Activated naive CD4-positive, alpha-beta T cell treated with anti-CD3 and anti-CD28 coated beads, Interleukin-2, amount 10 ng/mL, durations not matched to agents 7 days and 5 days (primary cell): ENCODE measurements at regions not wholly inside any gene's neighbourhood (a gene's known extent, or its start where the extent isn't known, plus 50 kb on each side); places are given as distances from the start of the nearest gene placed in this dataset.

Experiments used
- CTCF ChIA-PET: fragments of 350-600 bp; sonication (Branson Sonifier 250); formaldehyde crosslinking; loops from one replicate; lab custom pipeline; 2021; ENCODE audit warnings: antibody characterized with exemption; lab: Charles Lee
- DNase-seq: peaks from one replicate; pipeline ENCODE4 v3.0.0-alpha.2; 2020
- H3K27ac Mint-ChIP-seq: one replicate; pipeline ENCODE4 v1.8.0; 2021; ENCODE audit warnings: mild to moderate bottlenecking, moderate library complexity, mixed read lengths
- H3K27me3 Mint-ChIP-seq: one replicate; pipeline ENCODE4 v1.8.0; 2021; ENCODE audit warnings: mild to moderate bottlenecking, mixed read lengths
- H3K36me3 Mint-ChIP-seq: one replicate; pipeline ENCODE4 v1.8.0; 2021; ENCODE audit warnings: mixed read lengths
- H3K4me1 Mint-ChIP-seq: one replicate; pipeline ENCODE4 v1.8.0; 2021; ENCODE audit warnings: mixed read lengths
- H3K4me3 Mint-ChIP-seq: one replicate; pipeline ENCODE4 v1.8.0; 2021; ENCODE audit warnings: mild to moderate bottlenecking, moderate library complexity, mixed read lengths
- H3K9me3 Mint-ChIP-seq: one replicate; pipeline ENCODE4 v1.8.0; 2021; ENCODE audit warnings: mixed read lengths

DNA sequence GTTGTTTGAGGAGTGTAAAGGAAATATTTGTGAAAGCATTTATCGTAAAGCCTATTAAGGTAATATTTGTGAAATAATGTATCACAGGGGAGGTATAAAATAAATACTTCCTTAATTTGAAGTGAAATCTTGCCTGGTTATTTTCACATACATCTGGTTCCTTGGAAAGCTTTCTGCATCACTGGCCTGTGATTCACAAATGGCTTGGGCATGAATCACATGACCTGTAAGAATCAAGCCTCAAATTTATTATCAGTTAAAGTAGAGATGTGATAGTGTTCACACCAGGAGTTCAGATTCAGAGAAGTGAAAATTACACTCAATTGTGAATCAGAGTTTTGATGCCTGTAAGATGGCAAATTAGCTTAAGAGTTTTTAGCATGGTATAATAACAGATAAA is 1911.4 kb downstream of the STIM2 start:
- peaks cover 3% of the 10 kb centered on the region for H3K9me3 Mint-ChIP-seq
- no peak for DNase-seq
- no peaks in the 10 kb centered on the region for H3K4me1 Mint-ChIP-seq
- H3K27ac Mint-ChIP-seq, result no peak overlapping the region
- no peaks in the 10 kb centered on the region for H3K27me3 Mint-ChIP-seq
- no peaks in the 10 kb centered on the region for H3K36me3 Mint-ChIP-seq
- no peak overlapping the region for H3K4me3 Mint-ChIP-seq
- CTCF ChIA-PET, result no interaction called here

DNA sequence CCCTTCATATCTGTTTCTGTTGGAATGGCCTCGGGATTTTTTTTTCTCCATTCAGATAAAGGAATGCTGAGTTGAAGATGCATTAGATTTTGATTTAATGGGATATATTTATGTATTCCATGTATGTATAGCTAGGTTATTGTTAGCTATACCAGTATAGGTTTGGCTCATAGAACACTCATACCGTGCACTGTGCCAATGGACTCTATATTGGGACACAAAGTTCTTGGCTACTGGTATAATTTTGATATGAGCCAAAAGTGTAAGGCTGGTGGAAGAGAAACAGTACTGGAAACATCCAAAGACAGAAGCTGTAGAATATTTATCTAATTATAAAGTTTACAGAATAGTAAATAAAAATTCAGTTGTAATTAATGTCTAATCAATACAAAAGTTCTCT is 1912.1 kb downstream of the STIM2 start:
- Mint-ChIP-seq H3K27ac (no peak overlapping the region), H3K4me1 (no peaks in the 10 kb centered on the region), H3K36me3 (no peaks in the 10 kb centered on the region), H3K4me3 (no peak overlapping the region), H3K9me3 (peaks cover 3% of the 10 kb centered on the region), H3K27me3 (no peaks in the 10 kb centered on the region)
- CTCF ChIA-PET, result no interaction called here
- DNase-seq, result no peak

DNA sequence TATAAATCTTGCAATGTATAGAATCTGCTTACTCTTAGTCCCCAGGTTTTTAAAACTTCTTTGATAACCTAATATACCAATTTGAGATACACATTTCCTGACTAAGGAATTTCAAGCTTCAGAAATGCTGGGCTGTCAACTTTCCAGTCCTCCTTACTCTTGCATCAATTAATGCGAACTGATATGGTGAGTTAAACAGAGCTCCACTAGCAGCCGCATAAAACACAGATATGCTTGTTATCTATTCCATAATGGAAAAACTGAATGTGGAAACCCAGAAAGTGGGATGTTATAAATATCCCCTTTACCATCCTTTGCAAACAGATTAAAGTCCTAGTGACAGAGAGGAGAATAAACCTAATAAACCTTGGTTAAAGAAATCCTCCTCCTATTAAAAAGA is 1913.7 kb downstream of the STIM2 start:
- Mint-ChIP-seq H3K36me3 (no peaks in the 10 kb centered on the region), H3K4me3 (no peak overlapping the region), H3K4me1 (no peaks in the 10 kb centered on the region), H3K27ac (no peak overlapping the region), H3K9me3 (peaks cover 3% of the 10 kb centered on the region), H3K27me3 (no peaks in the 10 kb centered on the region)
- CTCF ChIA-PET, result no interaction called here
- DNase-seq, result no peak

DNA sequence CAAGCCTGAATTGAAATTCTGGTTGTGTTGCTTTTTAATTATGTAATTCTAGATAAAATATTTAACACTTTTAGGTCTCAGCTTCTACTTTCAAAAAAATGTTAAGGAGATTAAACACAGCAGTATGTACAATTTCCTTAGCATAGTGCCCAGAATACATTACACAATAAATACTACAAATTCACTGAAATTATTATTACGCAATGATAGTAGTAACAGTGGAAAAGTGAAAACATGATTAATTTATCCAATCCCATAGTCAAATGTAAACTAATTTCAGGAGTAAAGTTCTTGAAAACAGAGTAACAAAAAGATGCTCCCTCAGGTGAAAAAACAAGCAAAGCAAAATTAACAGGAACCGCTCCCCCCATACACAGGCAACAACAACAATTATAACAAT is 1915.4 kb downstream of the STIM2 start:
- no peak for DNase-seq
- no peak overlapping the region for H3K27ac Mint-ChIP-seq
- no peaks in the 10 kb centered on the region for H3K27me3 Mint-ChIP-seq
- H3K4me1 Mint-ChIP-seq, result no peaks in the 10 kb centered on the region
- H3K4me3 Mint-ChIP-seq, result no peak overlapping the region
- peaks cover 3% of the 10 kb centered on the region for H3K9me3 Mint-ChIP-seq
- CTCF ChIA-PET, result no interaction called here
- no peaks in the 10 kb centered on the region for H3K36me3 Mint-ChIP-seq

DNA sequence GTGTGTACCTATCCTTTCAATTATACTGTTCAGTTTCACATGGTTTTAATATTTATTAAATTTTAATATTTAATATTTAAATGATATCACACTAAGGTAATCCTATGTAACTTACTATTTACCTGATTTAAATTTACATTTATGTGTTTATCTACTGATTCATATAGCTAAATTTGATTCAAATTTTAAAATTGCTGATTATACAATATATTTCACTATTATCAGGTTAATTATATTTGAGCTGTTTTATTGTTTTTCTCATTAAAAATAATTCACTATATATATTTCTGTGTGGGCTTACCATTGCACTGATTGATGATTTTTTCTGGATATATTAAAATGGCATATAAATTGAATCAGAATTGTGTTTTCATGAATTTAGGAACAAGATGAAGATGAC is 1923.5 kb downstream of the STIM2 start:
- Mint-ChIP-seq H3K4me1 (no peaks in the 10 kb centered on the region), H3K4me3 (no peak overlapping the region), H3K36me3 (no peaks in the 10 kb centered on the region), H3K27ac (no peak overlapping the region), H3K27me3 (no peaks in the 10 kb centered on the region), H3K9me3 (peaks cover 2% of the 10 kb centered on the region)
- DNase-seq, result no peak
- CTCF ChIA-PET, result no interaction called here

DNA sequence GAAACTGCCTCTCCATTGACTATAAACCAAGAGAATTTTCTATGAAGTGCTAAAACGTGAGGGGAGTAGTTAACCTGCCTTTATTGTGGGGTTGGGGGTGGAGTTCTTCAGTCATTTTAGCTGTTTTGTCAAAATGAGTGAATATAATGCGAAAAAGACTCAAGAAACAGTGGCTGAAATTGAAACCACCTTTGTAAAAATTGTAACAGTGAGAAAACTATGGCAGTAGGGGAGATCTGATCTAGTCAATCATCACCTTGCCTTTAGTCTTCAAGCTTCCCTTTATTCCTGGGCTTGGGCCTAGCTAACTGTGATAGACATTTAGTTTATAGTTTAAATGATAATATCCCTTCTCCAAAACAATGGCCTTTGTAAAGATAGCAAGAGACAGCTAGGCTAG is 1927.3 kb downstream of the STIM2 start:
- Mint-ChIP-seq H3K27ac (no peak overlapping the region), H3K27me3 (no peaks in the 10 kb centered on the region), H3K9me3 (peaks cover 4% of the 10 kb centered on the region), H3K36me3 (no peaks in the 10 kb centered on the region), H3K4me3 (no peak overlapping the region), H3K4me1 (no peaks in the 10 kb centered on the region)
- CTCF ChIA-PET, result no interaction called here
- no peak for DNase-seq

DNA sequence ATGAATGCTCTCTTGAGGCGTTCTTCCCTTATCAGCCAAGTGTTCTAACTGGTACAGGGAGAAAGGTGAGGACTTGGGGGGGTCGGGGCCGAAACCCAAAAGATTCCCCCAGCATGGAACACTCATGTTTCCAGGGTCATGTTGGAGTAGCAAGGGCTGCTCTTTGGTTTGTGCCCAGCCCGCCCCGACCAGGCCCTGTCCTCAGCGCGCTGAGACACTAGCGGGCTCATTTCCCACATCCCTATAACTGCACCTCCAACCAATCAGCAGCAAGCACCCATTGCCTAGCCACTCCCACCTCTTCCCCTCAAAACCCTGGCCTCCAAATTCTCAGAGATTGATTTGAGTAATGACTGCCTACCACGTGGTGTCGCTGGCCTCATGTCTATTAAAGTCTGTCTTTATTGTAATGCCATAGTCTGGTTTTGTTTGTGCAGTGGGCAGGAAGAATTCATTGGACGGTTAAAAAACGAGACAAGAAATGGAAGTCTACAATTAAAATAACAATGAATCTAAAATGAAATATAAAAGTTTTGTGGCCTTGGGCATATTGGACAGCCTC is 1928.4 kb downstream of the STIM2 start:
- Mint-ChIP-seq H3K4me1 (no peaks in the 10 kb centered on the region), H3K4me3 (no peak overlapping the region), H3K27me3 (no peaks in the 10 kb centered on the region), H3K36me3 (no peaks in the 10 kb centered on the region), H3K27ac (no peak overlapping the region), H3K9me3 (peaks cover 4% of the 10 kb centered on the region)
- DNase-seq, result no peak
- CTCF ChIA-PET, result no interaction called here

DNA sequence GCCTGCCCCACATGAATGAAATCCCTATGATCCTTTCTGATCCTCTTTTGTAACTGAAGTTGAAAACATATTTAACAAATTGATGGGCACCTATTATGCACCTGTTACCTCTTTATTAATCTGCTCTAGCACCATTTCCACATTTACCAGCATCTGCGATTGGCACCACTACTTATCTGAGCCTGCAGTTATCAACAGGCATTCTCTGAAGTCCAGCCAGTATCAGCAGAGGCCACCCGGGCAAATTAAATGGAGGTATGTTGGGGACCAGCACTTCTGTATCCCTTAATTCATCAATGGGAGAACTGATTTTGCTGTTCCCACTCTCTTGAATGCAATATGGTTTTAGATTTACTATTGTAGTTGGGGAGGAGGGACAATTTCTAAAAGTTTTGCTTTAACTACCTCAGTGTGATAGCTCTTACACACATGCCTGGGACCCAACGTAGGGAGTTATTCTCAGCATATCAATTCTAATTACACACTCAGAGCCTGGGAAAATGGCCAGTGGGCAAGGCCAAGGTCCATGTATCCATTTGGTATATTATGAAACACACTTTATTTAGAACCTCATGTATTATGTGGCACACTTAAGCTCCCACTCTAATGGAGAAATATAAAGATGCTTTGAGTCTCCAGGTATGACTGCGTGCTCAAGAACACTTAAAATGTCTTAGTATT is 1927.1 kb upstream of the PCDH7 start:
- Mint-ChIP-seq H3K36me3 (no peaks in the 10 kb centered on the region), H3K4me3 (no peak overlapping the region), H3K27ac (no peak overlapping the region), H3K9me3 (peaks cover 5% of the 10 kb centered on the region), H3K27me3 (no peaks in the 10 kb centered on the region), H3K4me1 (no peaks in the 10 kb centered on the region)
- CTCF ChIA-PET, result no interaction called here
- DNase-seq, result no peak

DNA sequence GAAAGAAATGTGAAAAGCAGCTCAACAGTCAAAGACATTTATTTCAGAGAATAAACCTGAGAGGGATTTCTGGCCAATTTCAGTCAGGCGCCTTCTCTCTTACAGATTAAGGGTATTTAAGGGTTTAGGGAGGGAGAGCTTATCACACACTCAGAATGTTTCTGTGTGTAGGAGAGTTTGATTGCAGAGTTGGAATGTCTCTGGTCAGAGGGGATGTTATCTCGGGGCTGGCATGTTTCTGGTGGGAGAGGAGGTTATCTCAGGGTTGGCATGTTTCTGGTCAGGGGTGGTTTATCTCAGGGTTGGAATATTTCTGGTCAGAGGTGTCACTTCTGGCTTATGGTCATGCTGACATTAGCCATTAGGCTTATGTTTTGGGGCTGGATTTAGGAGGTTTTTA is 1920.5 kb upstream of the PCDH7 start:
- Mint-ChIP-seq H3K27me3 (no peaks in the 10 kb centered on the region), H3K9me3 (peaks cover 3% of the 10 kb centered on the region), H3K4me1 (no peaks in the 10 kb centered on the region), H3K4me3 (no peak overlapping the region), H3K36me3 (no peaks in the 10 kb centered on the region), H3K27ac (no peak overlapping the region)
- CTCF ChIA-PET, result no interaction called here
- DNase-seq, result no peak

DNA sequence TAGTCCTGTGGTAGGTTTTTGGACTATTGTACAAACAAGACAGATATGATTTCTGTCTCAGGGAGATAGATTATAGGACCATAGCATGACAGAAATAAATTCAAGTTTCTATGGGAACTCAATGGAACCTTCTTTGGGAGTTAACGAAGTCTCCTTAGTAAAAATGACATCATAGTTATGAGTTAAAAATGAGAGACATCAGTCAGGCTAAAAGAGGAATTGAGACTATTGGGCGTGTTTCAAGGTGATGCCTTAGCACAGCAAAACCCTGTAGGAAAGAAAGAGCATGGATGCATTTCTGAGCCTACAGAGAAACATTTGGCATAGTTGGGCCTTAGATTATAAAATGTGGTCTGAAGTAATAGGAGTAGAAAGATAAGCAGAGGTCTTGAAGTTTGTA is 1909.1 kb upstream of the PCDH7 start:
- H3K4me1 Mint-ChIP-seq, result no peaks in the 10 kb centered on the region
- no peak overlapping the region for H3K27ac Mint-ChIP-seq
- H3K27me3 Mint-ChIP-seq, result no peaks in the 10 kb centered on the region
- H3K4me3 Mint-ChIP-seq, result no peak overlapping the region
- DNase-seq, result no peak
- CTCF ChIA-PET, result no interaction called here
- H3K9me3 Mint-ChIP-seq, result peaks cover 40% of the 10 kb centered on the region
- no peaks in the 10 kb centered on the region for H3K36me3 Mint-ChIP-seq

DNA sequence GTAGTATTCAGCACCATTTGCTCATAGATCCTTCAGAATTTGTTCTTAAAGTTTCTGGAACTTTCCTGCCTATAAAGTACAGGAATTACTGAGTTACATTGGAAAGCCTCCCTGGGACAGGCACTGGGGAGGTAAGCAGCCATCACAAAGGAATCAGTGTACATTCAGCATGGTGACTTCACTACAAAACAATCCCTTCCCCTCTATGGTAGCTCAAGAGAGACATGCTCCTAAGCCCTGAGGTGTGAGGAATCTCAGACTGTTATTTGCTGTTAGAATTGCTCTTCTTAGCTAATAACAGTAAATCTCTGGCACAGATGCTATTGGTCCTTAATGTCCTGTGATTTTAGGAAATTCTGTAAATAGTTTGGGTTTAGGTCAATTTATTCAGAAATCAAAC is 1898.0 kb upstream of the PCDH7 start:
- Mint-ChIP-seq H3K27ac (no peak overlapping the region), H3K9me3 (peaks cover 10% of the 10 kb centered on the region), H3K4me1 (no peaks in the 10 kb centered on the region)

DNA sequence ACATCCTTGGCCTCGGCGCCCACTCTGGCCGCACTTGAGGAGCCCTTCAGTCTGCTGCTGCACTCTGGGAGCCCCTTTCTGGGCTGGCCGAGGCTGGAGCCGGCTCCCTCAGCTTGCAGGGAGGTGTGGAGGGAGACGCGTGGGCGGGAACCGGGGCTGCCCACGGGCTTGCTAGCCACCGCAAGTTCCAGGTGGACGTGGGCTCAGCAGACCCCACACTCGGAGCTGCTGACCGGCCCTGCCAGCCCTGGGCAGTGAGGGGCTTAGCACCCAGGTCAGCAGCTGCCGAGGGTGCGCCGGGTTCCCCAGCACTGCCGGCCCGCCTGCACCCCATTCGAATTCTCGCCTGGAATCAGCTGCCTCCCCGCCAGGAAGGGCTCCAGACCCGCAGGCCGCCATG is 1892.3 kb upstream of the PCDH7 start:
- Mint-ChIP-seq H3K36me3 (no peaks in the 10 kb centered on the region), H3K27ac (no peak overlapping the region), H3K9me3 (peaks cover 20% of the 10 kb centered on the region), H3K4me1 (no peaks in the 10 kb centered on the region), H3K4me3 (no peak overlapping the region), H3K27me3 (no peaks in the 10 kb centered on the region)
- CTCF ChIA-PET, result no interaction called here
- no peak for DNase-seq

More for the DNA sequence above, 1898.0 kb upstream of the PCDH7 start:
- no peak for DNase-seq
- H3K27me3 Mint-ChIP-seq, result no peaks in the 10 kb centered on the region
- H3K36me3 Mint-ChIP-seq, result no peaks in the 10 kb centered on the region
- CTCF ChIA-PET, result no interaction called here
- no peak overlapping the region for H3K4me3 Mint-ChIP-seq

DNA sequence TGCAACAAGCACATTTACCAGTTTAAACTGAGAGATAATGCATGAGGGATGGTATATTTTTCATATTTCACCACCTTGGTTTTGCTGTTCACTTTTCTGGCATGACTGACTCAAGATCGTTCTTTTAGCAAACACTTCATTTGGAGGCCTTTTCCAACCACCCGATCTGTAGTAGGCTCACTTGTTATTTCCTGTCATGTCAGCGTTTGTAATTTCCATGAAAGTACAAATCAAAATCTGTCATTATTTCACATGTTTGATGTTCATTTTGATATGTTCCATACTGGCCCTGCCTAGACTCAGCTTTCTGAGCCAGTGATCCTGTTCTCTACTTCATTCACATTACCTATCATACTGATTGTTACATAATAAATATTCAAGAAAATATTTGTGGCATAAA is 1888.3 kb upstream of the PCDH7 start:
- H3K27ac Mint-ChIP-seq, result no peak overlapping the region
- no peaks in the 10 kb centered on the region for H3K27me3 Mint-ChIP-seq
- CTCF ChIA-PET, result no interaction called here
- no peak overlapping the region for H3K4me3 Mint-ChIP-seq
- H3K9me3 Mint-ChIP-seq, result peaks cover 17% of the 10 kb centered on the region
- H3K4me1 Mint-ChIP-seq, result no peaks in the 10 kb centered on the region
- no peak for DNase-seq
- no peaks in the 10 kb centered on the region for H3K36me3 Mint-ChIP-seq

DNA sequence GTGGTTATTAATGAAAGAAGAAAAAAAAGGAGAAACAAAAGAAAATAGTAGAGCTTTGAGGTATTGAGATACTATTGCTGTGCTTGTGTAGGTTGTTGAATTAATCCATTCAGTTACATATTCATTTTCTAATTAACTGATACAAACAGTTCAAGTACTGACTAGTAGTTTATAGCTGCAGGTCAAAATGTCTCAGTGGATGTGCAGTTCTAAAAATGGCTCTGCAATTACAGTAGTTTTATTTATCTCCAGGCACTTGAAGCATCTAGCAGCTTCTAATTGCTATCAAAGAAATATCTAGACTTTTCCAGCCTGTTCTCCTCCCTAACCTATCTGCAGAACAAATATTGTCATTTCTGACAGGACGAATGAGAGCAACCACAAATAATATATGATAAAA is 1887.7 kb upstream of the PCDH7 start:
- Mint-ChIP-seq H3K9me3 (peaks cover 13% of the 10 kb centered on the region), H3K27ac (no peak overlapping the region), H3K4me1 (no peaks in the 10 kb centered on the region), H3K4me3 (no peak overlapping the region), H3K27me3 (no peaks in the 10 kb centered on the region), H3K36me3 (no peaks in the 10 kb centered on the region)
- DNase-seq, result no peak
- CTCF ChIA-PET, result no interaction called here

DNA sequence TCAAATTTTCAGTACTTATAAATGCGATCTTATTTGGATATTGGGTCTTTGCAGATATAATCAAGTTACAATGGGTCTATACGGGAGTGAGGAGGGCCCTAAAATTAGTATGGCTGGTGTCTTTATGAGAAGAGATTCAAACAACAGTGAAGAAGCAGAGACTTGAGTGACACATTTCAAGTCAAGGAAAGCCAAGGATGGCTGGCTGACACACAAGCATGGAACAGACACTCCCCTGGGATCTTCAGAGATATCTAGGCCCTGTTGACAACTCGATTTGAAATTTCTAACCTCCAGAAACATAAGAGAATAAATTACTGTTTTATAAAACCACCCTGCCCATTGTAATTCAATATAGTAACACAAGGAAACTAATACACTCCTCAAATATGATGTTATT is 1886.0 kb upstream of the PCDH7 start:
- H3K9me3 Mint-ChIP-seq, result peaks cover 5% of the 10 kb centered on the region
- CTCF ChIA-PET, result no interaction called here

More for the DNA sequence above, 1886.0 kb upstream of the PCDH7 start:
- no peak overlapping the region for H3K27ac Mint-ChIP-seq
- no peaks in the 10 kb centered on the region for H3K36me3 Mint-ChIP-seq
- H3K4me1 Mint-ChIP-seq, result no peaks in the 10 kb centered on the region
- no peak for DNase-seq
- no peaks in the 10 kb centered on the region for H3K27me3 Mint-ChIP-seq
- no peak overlapping the region for H3K4me3 Mint-ChIP-seq
